GM12874 (cell line): ENCODE measurements at regions not wholly inside any gene's neighbourhood (a gene's known extent, or its start where the extent isn't known, plus 50 kb on each side); places are given as distances from the start of the nearest gene placed in this dataset.

Experiments used
- TF ChIP-seq, protein P1 (sequence below): IDR thresholded peaks from 2 replicates; pipeline ENCODE4 v1.5.1; 2011; ENCODE audit warnings: low read depth, mild to moderate bottlenecking, control low read depth, low read length, moderate library complexity; ENCODE audit not compliant: insufficient read depth

DNA sequence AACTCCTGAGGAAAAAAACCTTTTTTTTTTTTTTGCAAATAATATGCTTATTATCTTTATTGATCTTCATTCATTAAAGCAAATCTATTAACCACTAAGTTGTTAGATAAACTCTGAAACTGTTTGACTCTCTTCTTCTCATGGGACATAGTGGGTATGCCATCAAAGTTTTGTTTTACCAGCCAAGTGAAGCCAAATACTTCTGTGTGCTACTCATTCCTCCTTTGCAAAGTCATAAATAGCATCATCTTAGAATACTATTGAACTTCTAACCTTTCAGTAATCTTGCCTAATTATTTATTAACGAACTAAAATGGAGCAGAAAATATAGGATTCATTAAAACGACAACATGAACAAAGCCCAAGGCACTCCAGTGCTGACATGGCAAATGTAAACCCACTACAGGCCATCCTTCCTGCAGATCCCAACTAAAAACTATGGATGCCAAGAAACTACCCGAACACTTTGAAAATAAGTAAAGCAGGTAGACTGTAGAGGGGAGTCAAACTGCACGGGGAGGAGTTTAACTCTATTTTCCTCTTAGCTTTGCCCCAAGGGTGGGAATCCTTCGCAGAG is 61.2 kb upstream of the ODAD2 start:
- TF ChIP-seq, protein P1, sequence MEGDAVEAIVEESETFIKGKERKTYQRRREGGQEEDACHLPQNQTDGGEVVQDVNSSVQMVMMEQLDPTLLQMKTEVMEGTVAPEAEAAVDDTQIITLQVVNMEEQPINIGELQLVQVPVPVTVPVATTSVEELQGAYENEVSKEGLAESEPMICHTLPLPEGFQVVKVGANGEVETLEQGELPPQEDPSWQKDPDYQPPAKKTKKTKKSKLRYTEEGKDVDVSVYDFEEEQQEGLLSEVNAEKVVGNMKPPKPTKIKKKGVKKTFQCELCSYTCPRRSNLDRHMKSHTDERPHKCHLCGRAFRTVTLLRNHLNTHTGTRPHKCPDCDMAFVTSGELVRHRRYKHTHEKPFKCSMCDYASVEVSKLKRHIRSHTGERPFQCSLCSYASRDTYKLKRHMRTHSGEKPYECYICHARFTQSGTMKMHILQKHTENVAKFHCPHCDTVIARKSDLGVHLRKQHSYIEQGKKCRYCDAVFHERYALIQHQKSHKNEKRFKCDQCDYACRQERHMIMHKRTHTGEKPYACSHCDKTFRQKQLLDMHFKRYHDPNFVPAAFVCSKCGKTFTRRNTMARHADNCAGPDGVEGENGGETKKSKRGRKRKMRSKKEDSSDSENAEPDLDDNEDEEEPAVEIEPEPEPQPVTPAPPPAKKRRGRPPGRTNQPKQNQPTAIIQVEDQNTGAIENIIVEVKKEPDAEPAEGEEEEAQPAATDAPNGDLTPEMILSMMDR: no peak

DNA sequence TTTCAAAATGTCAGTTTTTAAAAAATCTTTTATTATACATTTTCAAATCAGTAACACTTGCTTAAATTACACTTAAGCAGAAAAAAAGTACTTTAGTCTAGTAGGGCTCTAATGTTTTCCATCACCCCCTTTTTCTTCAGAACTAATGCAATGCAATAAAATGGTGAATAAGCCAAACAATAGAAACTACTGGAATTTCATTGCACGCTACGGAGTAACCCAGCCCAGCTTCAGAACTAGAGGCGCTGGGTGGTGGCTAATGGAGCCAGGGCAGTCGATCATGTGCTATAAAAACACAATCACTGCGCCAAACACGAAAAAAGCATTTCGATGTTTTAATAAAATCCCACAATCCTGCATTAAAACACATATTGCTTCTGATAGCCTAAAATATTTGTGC is 59.9 kb upstream of the ODAD2 start:
- TF ChIP-seq, protein P1: no peak

DNA sequence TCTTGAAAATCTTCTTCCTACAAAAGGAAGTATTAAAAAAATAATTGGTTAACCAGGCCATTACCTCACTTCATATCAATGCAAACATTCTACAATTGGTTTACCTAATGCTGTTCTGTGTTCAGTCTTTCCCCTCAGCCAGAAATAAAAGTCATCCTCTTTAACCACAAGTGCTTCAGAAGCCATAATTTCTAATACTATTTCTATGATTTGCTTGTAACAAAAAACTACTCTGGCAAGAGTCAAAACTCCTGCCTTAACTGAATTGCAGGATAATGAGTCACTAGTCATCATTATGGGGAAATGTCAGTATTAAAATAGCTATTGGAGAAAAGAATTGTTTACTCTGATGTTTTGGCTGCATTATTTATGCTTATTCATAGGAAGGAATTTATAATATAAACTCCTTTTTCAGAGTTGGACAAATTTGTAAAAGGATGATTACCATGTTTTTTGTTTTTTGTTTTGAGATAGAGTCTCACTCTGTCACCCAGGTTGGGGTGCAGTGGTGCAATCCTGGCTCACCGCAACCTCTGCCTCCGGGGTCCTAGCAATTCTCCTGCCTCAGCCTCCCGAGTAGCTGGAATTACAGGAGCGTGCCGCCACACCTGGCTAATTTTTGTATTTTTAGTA is 55.5 kb upstream of the ODAD2 start:
- TF ChIP-seq, protein P1: no peak

DNA sequence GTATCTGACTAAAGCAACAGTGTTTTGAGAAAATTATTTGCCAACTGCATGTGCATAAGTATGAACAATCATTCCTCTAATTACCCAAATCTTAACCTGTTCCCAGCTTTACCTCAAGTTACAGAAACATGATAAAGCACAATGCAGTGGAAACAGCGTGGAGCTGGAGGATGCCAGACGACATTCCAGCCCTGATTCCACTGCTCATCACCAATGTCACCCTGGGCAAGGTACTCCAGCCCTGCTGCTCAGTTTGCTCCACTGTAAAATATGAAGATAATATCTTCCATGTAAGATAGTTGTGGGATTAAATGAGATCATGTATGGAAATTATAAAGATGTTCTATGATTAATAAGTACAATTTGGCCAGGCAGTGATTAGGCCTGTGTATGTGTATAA is 50.4 kb upstream of the ODAD2 start:
- TF ChIP-seq, protein P1: no peak
